Esophagus squamous epithelium (tissue), 5 donors: ENCODE measurements at regions not wholly inside any gene's neighbourhood (a gene's known extent, or its start where the extent isn't known, plus 50 kb on each side); places are given as distances from the start of the nearest gene placed in this dataset.

ENCODE experiments used
- DNase-seq: peaks from one replicate; lab custom pipeline; 2025; lab: John Stamatoyannopoulos, UW
- H3K27ac ChIP-seq, 4 donors: fragments of 200-600 bp; sonication (generic); one replicate each; pipeline ENCODE4 v1.5.1; 2016 to 2019; ENCODE audit warnings: mild to moderate bottlenecking in 1 of 4
- H3K27me3 ChIP-seq, 4 donors: fragments of 200-600 bp; sonication (generic); 1 replicate in 3 of 4; 2 replicates in 1 of 4; pipeline versions ENCODE4 v1.5.1 to v1.6.0; 2017 to 2021; ENCODE audit warnings: antibody characterized with exemption in 1 of 4
- H3K36me3 ChIP-seq, 3 donors: fragments of 200-600 bp; sonication (generic); one replicate each; pipeline ENCODE4 v1.5.1; 2016 to 2019
- H3K4me1 ChIP-seq, 3 donors: fragments of 200-600 bp; sonication (generic); one replicate each; pipeline ENCODE4 v1.5.1; 2017 to 2019
- H3K4me3 ChIP-seq, 4 donors: fragments of 200-600 bp; sonication (generic); 1 replicate in 3 of 4; 2 replicates in 1 of 4; pipeline ENCODE4 v1.5.1; 2016 to 2019; ENCODE audit warnings: mild to moderate bottlenecking in 2 of 4, moderate library complexity in 1 of 4
- H3K9me3 ChIP-seq, 3 donors: fragments of 200-600 bp; sonication (generic); one replicate each; pipeline ENCODE4 v1.5.1; 2016 to 2019
- POLR2A ChIP-seq, 4 donors: fragments of 450-650 bp; IDR thresholded peaks; one replicate each; pipeline ENCODE4 v1.6.1; 2017; ENCODE audit warnings: antibody characterized with exemption in 4 of 4, mild to moderate bottlenecking in 4 of 4, moderate library complexity in 3 of 4
- whole genome bisulfite sequencing, 2 donors: methylation state at CpG; one replicate each; pipeline ENCODE4 v1.1.5; 2018; 5-methylcytosine and 5-hydroxymethylcytosine counted together
- intact Hi-C: fragments of 100-400 bp; cut with DNase I; formaldehyde crosslinking; loops from one replicate; pipeline ENCODE4 v1.15.0; 2022
- TF ChIP-seq, protein P1 (sequence below), 6 experiments: fragments of 450-650 bp in 4 of 6; fragments of 200-600 bp in 2 of 6; sonication (generic) in 2 of 6; IDR thresholded peaks; one replicate each; pipeline ENCODE4 v1.5.1; 2016 to 2019; ENCODE audit warnings: antibody characterized with exemption in 6 of 6, mild to moderate bottlenecking in 4 of 6, moderate library complexity in 4 of 6
- donor health status: DM: yes; HTN: yes; CAD: no.

DNA sequence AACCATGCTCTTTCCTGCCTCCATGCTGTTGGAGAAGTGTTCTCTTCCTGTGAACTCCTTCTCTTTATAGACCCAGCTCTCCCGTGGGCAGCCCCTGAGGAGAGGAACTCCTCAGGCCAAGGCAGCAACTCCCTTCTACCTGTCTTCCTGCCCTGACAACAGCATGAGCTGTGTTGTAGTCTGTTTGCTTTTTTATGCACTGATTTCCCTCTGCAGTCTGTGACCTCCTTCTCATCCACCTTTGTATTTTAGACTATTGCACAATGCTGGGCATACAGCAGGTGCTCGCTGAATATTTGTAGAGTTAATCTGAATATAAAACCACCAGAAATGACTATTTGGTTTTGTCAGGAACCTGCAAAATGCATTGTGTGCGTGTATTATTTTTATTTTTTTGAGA is 152.2 kb upstream of the CHD6 start:
- DNase-seq: no peak
- H3K9me3 ChIP-seq: no peaks in the 10 kb centered on the region

DNA sequence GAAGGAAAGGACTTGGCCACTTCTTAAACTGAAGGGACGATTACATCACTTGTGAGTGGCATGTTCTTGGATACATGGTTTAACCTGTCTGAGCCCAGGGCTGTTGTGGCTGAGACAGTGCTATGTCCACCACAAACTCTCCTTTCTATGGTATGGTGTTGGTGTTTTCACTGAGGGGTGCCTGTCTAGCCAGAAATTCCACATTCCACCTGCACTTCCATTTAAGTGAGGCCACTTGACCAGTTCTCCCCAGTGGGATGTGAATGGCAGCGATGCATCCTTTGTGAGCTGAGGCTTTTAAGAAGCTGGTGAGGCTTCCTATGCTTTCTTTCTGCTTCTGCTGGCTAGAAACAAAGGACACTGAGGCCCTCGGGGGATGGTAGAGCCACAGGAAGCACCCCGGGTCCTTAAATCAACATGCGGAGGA is 151.4 kb upstream of the CHD6 start:
- Histone ChIP-seq H3K4me3 (no peak overlapping the region), H3K27ac (no peak overlapping the region), H3K9me3 (no peaks in the 10 kb centered on the region), H3K36me3 (no peaks in the 10 kb centered on the region), H3K4me1 (no peaks in the 10 kb centered on the region), H3K27me3 (peaks cover 0 to 25% (median 0%) of the 10 kb centered on the region in 4 donors)
- TF ChIP-seq POLR2A (IDR thresholded peaks at IDR 0.05): no peak
- TF ChIP-seq, protein P1, sequence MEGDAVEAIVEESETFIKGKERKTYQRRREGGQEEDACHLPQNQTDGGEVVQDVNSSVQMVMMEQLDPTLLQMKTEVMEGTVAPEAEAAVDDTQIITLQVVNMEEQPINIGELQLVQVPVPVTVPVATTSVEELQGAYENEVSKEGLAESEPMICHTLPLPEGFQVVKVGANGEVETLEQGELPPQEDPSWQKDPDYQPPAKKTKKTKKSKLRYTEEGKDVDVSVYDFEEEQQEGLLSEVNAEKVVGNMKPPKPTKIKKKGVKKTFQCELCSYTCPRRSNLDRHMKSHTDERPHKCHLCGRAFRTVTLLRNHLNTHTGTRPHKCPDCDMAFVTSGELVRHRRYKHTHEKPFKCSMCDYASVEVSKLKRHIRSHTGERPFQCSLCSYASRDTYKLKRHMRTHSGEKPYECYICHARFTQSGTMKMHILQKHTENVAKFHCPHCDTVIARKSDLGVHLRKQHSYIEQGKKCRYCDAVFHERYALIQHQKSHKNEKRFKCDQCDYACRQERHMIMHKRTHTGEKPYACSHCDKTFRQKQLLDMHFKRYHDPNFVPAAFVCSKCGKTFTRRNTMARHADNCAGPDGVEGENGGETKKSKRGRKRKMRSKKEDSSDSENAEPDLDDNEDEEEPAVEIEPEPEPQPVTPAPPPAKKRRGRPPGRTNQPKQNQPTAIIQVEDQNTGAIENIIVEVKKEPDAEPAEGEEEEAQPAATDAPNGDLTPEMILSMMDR (IDR thresholded peaks at IDR 0.05): no peak
- 23 to 33% methylated on average over 4 to 5 of the region's 5 CpGs for WGBS, 2 donors
- no peak for DNase-seq
- intact Hi-C loops: no loop called here

More for the DNA sequence above, 152.2 kb upstream of the CHD6 start:
- H3K27ac ChIP-seq: no peak overlapping the region
- 29 to 37% methylated on average over 3 of the region's 3 CpGs for WGBS, 2 donors
- intact Hi-C loops: no loop called here
- no peaks in the 10 kb centered on the region for H3K36me3 ChIP-seq
- TF ChIP-seq POLR2A (IDR thresholded peaks at IDR 0.05): no peak
- TF ChIP-seq, protein P1 (IDR thresholded peaks at IDR 0.05): no peak
- no peaks in the 10 kb centered on the region for H3K4me1 ChIP-seq
- H3K27me3 ChIP-seq: peaks cover 0 to 33% (median 0%) of the 10 kb centered on the region in 4 donors
- no peak overlapping the region for H3K4me3 ChIP-seq

DNA sequence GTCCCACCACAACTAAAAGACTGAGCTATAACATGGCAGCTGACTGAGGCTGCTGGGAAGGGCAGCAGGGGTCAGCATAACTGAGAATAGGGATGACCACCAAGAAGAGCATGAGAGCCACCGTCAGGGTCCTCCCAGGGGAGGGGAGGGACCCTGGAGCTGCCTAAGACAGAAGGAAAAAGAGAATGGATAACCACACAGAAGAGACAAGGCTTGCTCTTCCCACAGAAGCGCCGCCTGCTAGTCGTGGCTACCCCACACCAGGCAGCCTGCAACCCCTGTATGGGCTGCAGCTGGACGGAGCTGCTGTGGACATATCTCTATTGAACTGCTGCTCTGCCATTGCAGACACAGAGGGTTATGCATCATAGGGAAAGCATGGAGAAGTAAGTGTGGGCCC is 132.0 kb upstream of the CHD6 start:
- H3K27me3 ChIP-seq: peaks cover 0 to 28% (median 0%) of the 10 kb centered on the region in 4 donors
- H3K27ac ChIP-seq: no peak overlapping the region
- intact Hi-C loops: no loop called here
- H3K36me3 ChIP-seq: no peaks in the 10 kb centered on the region
- no peak for TF ChIP-seq POLR2A (IDR thresholded peaks at IDR 0.05)
- TF ChIP-seq, protein P1 (IDR thresholded peaks at IDR 0.05): no peak
- H3K4me1 ChIP-seq: no peaks in the 10 kb centered on the region
- H3K4me3 ChIP-seq: no peak overlapping the region
- WGBS, 2 donors: 59 to 91% methylated on average over 5 of the region's 5 CpGs
- DNase-seq: no peak
- H3K9me3 ChIP-seq: no peaks in the 10 kb centered on the region

DNA sequence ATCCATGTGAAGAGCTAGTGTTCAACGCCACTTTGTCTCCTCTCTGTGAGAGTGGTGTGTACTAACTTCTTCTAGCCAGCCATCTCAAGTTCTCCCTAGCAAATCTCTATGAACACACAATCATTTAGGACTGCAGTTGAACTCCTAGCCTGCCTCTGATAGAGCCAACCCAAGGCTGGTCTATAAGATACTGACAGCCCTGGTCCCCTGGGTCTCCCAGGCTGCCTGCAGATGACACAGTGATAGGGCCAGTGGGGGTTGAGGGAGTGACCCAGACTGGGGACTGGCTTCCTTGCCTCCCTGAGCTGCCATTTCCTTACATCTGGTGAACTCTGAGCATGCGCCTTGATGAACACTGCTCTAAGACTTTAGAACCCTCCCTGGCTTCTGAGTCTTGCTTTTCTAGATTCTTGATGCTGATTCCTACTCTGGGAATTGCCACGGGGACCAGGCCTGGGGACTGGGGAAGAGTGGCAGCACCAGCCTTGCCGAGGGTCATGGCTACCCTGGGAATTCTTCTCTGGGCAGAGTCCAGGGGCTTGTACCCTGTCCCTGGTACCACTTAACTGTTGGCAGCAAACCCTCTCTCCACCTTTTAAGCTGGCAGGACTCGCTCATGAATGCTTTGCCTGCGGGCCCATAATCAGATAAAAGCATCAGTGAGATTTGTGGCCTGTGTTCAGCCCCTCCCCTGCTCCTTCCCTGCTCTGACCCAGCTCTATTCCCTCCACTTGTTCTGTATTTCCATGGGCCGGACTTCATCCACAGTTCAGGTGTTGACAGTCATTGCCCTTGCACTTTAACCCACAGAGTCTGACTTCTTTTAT is 130.8 kb upstream of the CHD6 start:
- TF ChIP-seq POLR2A (IDR thresholded peaks at IDR 0.05): no peak
- TF ChIP-seq, protein P1 (IDR thresholded peaks at IDR 0.05): no peak
- intact Hi-C loops: loop anchor here (10.0 kb wide), 1 partner anchor 776 kb away; no protein-coding TSS in a partner anchor
- Histone ChIP-seq H3K27me3 (peaks cover 0 to 28% (median 0%) of the 10 kb centered on the region in 4 donors), H3K27ac (no peak overlapping the region), H3K4me1 (no peaks in the 10 kb centered on the region), H3K36me3 (no peaks in the 10 kb centered on the region), H3K9me3 (no peaks in the 10 kb centered on the region), H3K4me3 (no peak overlapping the region)
- no peak for DNase-seq
- WGBS, 2 donors: 71 to 80% methylated on average over 5 to 6 of the region's 7 CpGs

DNA sequence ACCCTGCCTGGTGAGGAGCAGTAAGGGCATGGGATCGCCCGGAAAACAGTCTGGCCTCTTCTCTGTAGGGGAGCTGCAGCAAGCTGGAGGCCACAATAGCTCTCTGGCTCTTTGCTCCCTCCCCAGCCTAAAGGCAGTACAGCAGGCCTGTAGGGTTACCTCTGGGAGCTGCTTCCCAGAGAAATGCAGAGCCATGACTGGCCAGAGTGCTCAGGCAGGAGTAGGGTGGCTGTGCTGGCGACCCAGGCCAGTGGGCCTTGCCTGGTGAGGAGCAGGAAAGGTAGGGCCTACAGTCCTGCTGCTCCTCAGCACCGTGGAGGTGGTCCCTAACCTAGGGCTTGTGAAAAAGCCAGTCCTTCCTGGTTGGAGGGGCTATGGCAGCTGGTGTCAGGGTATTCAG is 129.9 kb upstream of the CHD6 start:
- TF ChIP-seq, protein P1 (IDR thresholded peaks at IDR 0.05): no peak
- TF ChIP-seq POLR2A (IDR thresholded peaks at IDR 0.05): no peak
- no peaks in the 10 kb centered on the region for H3K9me3 ChIP-seq
- no peak overlapping the region for H3K4me3 ChIP-seq
- H3K27ac ChIP-seq: no peak overlapping the region
- no peak for DNase-seq
- WGBS, 2 donors: 60% methylated on average over 1 of the region's 4 CpGs; no CpG with 5 or more reads in 1 of the 2 donors
- H3K36me3 ChIP-seq: no peaks in the 10 kb centered on the region
- H3K27me3 ChIP-seq: peaks cover 0 to 28% (median 0%) of the 10 kb centered on the region in 4 donors
- H3K4me1 ChIP-seq: no peaks in the 10 kb centered on the region
- intact Hi-C loops: loop anchor here (10.0 kb wide), 1 partner anchor 777 kb away; no protein-coding TSS in a partner anchor
